Stimulated activated CD8-positive, alpha-beta memory T cell treated with anti-CD3 and anti-CD28 coated beads, Interleukin-4, amount 100 ng/mL, for 4 hours (primary cell): ENCODE measurements at regions not wholly inside any gene's neighbourhood (a gene's known extent, or its start where the extent isn't known, plus 50 kb on each side); places are given as distances from the start of the nearest gene placed in this dataset.
"Not testable (repeated sequence)": the region's sequence is repeated elsewhere in the genome, so short reads cannot be mapped to it uniquely, and the experiment has no call there.

Experiments
- DNase-seq, 2 donors: peaks; one replicate each; pipeline ENCODE4 v3.0.0-alpha.2; 2020; ENCODE audit warnings: low read depth in 2 of 2, low spot score in 1 of 2

DNA sequence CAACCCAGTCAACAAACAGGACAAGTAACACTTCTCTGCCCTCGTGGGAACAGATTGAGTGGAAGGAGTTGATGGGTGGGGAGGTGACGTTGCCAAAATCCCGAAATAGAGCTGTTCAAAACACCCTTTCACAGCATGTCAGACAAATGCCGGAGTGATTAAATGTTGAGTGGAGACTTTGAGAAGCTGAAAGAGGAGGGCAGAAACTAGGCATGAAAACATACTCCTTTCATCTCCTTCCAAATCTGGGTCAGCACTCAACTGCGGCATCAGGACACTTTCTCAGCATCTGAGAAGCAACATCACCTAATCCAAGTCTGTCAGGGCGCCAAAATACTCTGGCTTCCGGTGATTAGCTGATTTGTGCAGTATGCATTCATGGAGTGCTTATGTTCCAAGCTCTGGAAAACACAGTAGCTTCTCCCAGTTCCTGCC lies 51.5 kb upstream of the MRI1 start:
- DNase-seq, result no peak

DNA sequence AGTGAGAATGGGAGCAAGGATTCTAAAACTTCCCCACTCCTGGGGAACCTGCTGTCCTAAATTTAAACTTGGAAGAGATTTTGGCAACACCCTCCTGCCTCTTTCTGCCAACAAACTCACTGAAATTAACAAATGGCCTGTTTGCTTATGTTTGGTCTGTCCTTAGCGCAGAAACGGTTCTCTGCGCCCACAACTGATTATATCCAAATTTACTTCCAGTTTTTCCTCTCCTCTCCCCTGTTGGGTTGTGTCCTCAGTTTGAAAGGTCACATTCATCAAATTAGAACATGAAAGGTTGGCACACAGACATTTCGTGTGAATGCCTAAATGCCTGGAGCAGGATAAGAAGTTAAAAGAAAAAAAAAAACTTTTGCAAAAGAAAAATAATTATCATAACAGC lies 56.4 kb upstream of the MRI1 start:
- DNase-seq, result no peak

DNA sequence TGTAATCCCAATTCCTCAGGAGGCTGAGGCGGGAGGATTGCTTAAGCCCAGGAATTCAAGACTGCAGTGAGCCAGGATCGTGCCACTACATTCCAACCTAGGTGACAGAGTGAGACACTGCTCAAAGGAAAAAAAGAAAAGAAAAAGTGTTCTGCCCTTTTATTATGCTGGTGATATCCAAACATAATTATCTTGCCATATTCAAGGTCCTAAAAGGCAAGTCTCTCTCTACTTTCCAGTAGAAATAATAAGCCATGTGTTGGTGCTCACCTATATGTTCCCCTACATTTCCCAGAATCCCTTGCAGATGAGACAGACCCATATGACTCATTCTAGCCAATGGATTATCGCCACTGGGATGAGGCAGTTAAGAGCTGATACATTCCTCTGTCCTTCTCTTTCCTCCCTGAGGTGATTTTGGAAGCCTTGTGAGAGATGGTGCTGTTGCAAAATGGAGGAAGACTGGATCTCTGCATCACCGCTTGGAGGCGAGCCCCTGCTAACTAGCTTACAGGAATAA lies 58.3 kb upstream of the MRI1 start:
- no peak for DNase-seq

DNA sequence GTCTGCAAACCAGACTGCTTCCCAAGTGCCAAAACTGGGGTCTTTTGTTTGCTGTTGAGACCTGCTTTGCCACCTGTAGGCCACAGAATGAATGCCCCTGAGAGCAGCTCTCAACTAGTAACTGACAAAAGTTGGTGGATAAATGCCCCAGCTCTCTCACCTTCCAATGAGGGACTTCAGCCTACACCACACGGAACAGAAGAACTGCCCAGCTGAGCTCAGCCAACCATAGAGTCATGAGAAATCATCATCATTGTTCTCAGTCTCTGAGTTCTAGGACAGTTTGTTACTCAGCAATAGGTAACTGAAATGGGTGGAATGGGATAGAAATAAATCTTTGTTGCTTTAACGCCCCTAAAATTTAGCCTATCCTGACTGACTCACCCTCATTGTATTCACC lies 59.1 kb upstream of the MRI1 start:
- no peak for DNase-seq

DNA sequence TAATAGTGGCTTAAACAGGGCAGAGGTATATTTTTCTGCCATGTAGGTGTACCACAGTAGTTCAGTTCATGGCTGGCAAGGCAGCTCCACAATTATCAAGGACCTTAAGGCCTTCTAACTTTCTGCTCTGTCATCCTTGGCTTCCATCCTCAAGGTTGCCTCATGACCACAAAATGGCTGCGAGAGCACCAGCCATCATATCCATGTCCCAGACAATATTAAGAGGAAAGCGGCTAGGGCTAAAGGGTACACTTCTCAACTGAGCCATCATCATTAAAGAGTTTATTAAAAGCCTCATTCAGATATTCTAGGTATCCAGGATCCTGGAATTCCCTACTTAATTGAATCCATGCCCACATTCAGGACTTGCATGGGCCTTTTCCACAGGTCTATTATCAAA lies 62.7 kb upstream of the MRI1 start:
- DNase-seq, result no peak

DNA sequence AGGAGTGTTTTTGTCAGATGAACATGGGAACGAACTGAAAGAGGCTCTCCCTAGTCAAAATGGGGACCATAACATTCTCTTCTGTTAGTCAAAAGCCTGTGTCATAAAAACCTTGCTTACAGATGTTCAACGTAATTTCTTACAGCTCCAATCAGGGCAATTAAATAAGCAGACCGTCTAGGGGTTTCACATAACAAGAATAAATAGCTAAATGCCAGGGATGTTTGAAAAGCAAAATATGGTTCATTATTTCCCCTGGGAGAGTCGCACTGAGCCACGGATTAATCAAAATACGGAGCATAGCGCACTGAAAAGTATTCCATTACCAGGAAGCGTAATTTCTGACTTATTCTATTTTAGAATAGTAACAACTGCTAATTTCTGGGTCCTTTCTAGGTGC lies 63.7 kb upstream of the MRI1 start:
- no peak for DNase-seq

DNA sequence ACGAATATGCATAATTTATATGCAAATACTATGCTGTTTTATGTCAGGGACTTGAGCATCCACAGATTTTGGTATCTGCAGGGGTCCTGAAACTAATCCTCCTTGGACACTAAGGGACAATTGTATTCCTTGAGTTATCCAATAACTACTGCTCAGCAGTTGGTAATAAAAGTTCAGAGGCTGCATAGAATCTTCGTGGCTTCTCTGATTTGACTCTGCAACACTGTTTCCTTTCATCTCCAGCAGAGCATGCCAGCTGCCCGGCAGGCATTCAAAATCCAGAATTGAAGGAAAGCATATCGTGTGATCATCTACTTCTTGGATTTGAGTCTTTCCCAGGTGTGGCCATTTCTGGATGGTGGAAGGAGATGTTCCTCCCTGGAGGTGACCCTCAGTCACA lies 64.5 kb upstream of the MRI1 start:
- no peak for DNase-seq

DNA sequence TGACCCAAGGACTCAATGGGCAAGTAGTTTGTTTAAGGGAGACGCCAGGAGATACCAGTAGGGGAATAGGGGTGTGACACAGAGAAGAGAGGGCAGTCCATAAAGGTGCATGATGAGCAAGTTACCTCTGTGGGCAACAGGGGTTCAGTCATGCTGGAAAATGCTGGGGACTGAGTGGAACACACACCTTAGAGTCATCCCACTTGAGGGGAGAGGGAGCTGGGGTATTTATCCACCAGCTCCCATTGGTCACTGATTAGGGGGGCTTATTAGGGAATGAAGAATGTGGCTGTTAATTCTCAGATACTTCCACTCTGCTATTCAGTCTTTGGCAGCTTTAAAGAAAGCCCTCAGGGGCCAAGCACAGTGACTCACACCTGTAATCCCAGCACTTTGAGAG lies 67.5 kb upstream of the MRI1 start:
- DNase-seq, result no peak

DNA sequence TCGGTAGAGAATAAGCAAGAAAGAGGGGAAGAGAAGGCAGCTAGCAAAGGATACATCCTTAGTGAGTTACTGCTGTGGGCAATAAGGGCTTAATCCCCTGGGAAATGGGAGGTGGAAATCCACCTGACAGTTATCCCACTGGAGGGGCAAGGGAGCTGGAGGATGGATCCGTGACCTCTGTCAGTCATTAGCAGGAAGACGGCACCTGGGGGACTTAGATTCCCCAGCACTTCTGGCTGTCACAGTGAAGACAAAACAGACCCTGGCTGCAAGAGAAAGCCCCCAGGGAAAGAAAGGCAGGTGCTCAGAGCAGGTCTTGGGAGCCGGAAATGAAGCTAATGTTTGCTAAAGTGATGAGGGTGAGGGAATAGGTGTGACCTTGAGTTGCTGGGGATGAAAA lies 70.4 kb upstream of the MRI1 start:
- no peak for DNase-seq

DNA sequence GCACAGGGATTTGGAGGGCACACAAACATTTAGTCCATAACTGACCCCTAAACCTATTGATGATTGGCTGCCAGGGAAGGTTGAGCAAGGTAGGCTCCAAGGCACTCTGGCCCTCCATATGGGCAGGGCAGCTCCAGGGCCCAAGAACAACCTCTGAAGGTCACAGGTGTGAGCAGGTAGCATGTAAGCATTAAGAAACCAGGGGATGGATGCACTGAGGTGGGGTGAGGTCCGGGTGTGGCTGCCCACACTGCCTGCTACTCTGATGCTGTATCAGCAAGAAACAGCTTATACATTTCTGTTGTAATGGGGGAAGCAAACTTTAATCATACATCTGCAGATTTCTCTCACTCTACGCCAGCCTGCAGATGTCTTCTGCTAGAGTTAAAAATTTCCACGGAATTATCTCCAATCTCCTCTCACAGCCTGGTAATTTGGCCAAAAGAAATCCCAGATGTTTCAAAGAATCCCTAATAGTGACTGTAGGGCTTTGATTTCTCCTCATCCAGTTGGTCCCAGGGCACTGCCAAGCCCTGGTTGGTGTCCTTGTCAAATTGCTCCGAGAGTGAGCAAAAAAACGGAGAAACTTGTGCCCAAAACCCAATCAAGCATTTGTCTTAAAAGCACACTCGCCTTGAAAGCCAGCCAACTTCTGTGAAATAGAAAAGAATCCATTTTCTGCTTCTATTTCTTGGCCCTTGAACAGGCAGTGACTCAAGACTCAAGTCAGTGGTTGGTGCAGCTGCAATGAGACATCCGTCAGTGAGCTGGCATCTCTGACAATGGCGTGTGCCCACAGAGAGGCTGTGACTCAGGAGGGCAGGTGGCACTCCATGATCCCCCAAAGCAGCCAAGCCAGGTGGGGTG lies 72.5 kb upstream of the MRI1 start:
- no peak for DNase-seq

DNA sequence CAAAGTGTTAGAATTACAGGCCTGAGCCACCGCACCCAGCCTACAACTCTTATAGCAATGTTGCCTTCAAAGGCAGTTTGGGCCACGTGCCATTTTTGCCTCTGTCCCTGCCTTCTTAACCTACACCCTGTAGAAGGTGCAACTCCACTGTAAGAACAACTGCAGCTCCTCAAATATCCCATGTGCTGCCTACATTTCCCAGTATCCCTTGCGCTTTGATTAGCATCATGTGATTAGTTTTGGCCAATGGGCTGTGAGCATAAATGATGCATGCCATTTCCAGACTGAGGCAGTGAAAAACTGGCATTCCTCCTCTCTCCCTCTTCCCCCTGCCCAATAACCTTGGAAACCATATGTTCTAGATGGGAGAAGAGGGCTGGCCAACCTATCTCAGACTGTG lies 75.2 kb upstream of the MRI1 start:
- DNase-seq, result no peak

DNA sequence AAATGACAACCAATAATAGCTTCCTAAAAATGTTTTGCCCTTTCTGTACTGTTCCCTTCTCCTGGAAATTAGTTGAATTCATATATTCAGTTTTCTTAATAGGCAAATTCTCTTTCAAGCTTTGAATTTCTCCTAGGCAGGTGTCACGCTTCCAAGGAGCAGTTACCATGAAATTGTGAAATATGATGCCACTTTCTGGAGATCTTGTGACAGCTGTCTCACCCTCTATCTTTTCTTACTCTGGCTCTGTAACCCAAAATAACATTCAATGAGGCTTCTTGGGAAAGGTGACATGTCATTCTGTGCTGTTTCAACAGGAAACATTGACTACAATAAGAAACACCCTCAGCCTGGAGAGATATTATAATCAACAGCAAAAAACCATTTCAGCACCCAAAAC lies 80.3 kb upstream of the MRI1 start:
- DNase-seq, result no peak

DNA sequence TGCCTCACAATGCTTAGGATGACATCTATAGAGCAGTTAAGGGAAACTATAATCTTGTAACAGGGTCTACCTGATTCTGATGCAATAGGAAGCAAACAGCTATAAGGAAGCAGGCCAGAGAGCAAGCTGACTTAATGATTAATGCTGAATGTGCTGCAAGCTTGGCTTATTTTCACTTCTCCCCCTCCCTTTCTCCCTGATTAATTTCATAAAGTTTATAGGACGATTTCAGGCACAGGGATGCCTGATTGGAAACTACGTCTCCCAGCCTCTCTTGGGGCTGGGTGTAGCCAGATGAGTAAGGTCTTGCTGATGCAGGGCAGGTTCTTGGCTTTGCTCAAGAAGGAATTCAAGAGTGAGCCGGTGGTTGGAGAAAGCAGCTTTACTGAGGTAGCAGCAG lies 82.8 kb upstream of the MRI1 start:
- DNase-seq, result no peak

DNA sequence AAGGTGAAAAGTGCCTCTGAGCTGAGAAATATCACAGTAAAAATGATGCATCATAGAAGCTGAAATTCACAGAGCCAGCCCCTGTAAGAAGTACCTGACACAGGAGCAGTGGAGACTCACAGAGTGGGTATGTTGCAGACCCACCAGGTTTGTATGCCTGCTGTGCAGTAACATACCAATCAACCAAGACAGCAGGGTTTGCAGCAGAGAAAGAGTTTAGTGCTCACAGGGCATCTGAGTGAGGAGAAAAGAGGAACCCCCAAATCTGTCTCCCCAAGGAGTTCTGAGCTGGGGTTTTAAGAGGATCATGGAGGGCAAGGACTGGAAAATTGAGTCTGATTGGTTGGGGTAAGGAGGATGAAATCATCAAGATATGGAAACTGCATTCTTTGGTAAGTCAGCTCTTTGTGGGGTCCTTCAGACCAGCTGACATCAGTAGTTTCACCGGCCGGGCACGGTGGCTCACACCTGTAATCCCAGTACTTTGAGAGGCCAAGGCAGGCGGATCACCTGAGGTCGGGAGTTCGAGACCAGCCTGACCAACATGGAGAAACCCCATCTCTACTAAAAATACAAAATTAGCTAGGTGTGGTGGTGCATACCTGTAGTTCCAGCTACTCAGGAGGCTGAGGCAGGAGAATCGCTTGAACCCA lies 83.5 kb upstream of the MRI1 start:
- DNase-seq, result not testable (repeated sequence)

DNA sequence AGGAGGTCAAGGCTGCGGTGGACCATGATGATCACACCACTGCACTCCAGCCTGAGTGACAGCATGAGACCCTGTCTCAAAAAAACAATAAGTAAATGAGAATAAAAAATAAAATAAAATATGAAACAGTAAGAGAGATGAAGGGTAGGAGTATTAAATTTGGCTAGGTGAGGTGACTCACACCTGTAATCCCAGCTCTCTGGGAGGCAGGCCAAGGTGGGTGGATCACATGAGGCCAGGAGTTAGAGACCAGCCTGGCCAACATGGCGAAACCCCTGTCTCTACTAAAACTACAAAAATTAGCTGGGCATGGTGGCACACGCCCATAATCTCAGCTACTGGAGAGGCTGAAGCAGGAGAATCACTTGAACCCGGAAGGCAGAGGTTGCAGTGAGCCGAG lies 87.4 kb upstream of the MRI1 start:
- not testable (repeated sequence) for DNase-seq

DNA sequence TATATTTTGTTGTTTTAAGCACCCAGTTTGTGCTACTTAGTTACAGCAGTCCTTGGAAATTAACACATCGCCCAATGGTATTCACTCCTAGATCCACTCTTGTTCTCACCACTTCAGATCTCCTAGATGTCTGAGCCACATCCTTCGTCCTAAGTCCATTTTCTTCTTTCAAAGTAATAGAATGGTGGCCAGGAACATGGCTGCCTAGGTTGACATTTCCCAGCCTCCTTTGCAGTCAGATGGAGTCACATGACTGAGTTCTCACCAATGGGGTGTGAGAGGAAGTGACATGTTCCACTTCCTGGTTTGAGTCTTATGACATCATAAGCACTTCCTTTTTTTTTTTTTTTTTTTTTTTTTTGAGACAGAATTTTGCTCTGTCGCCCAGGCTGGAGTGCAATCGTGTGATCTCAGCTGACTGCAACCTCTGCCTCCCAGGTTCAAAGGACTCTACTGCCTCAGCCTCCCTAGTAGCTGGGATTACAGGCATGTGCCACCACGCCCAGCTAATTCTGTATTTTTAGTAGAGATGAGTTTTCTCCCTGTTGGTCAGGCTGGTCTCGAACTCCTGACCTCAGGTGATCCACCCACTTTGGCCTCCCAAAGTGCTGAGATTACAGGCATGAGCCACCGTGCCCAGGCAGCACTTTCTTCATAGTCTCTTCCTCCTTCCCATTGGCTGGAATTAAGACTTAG lies 91.7 kb upstream of the MRI1 start:
- not testable (repeated sequence) for DNase-seq

DNA sequence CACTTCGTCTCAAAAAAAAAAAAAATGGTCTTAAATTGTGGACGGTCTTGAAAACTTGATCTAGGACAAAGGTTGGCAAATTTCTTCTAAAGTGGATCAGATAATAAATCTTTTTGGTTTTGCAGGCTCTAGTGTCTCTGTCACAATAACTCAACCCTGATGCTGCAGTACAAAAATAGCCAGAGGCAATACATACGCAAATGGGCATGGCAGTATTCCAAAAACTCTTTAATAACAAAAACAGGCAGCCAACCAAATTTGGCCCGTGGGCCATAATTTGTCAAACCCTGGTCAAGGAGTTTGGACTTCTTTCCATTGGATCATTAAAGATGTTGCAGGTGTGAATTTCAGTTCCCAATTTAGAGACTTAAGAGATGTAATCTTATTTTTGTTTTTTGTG lies 93.5 kb upstream of the MRI1 start:
- DNase-seq, result no peak

DNA sequence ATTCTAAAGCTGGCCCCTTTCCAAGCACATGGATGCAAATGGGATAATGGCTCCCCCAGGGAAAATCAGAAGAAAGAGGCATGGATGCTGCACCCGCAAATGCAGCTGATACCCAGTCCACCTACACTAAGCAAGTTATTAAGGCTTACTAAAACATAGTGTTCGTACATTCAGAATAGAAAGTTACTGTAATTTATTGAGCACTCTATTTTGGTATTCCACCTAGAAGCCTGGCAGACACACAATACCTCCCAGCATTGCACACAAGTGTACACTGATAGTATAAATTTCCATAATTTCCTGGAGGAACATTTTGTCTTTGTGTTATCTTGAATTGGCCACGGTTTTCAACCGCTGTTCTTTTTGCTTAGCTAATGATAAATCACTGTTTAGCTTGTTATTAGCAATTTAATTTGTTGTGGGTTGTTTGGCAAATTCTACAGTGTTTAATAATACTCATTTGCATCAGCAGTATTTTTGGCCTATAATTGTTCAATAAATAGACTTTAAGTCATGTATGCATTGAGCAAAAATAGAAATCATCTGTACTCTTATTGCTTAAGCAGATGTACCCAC lies 94.5 kb upstream of the MRI1 start:
- no peak for DNase-seq

DNA sequence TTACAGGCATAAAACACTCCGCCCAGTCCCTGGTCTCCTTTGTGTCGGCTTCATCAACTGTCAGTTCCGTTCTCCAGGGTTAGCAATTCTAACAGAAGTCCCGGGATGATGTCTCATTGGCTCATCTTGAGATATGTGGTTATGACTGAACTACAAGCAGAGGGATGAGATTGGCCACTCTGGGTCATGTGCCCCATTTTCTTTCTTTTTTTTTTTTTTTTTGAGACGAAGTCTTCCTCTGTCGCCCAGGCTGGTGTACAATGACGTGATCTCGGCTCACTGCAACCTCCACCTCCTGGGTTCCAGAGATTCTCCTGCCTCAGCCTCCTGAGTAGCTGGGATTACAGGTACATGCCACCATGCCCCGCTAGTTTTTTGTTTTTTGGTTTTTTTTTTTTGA lies 95.4 kb upstream of the MRI1 start:
- no peak for DNase-seq

DNA sequence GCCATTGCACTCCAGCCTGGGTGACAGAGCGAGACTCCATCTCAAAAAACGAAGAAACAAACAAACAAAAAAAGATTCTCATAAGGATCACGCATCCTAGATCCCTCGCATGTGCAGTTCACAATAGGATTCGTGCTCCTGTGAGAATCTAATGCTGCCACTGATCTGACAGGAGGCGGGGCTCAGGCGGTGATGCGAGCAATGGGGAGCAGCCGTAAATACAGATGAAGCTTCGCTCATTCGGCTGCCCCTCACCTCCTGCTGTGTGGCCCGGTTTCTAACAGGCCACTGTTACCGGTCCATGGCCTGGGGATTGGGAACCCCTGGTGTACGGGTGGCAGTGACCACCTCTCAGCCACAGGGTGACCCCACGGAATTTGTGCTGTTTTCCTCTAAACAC lies 98.2 kb upstream of the MRI1 start:
- DNase-seq, result no peak

DNA sequence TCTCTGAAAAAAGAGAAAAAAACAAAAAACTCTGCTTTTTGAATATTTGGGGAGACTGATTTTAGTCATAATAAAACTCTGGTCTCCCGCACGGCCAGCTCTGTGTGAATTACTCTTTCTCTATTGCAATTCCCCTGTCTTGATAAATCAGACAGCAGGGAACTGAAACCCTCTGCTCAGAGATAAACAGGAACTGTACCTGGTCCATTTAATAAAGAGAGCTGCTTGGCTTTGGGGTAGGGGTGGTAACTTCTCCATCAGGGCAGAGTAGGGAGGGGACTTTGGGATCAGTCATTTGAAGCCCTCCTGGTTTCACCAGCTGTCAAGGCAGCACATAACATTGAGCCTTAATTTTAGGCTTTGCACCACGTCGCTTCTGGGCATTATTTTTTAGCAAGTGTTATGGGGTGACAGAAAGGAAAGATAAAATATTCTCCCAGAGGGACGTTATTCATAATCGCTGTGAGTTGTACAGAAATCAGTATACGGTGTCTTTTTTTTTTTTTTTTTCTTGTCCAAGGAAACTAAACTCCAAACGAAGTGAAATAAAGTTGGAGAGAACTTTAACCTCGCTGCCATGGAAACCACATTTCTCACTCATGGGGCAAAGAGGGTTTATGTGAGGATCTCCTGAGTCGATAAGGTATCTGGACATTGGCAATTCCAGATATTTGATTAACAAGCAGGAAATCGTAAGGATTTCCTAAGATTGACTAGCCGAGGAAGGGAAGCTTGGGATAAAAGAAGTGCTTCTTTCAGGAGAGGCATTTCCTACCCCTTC lies 99.0 kb upstream of the MRI1 start:
- no peak for DNase-seq
